ENCODE measurements at regions not wholly inside any gene's neighbourhood (a gene's known extent, or its start where the extent isn't known, plus 50 kb on each side); places are given as distances from the start of the nearest gene placed in this dataset.

GRCh38 chr1:104460880-104461279 lies 711.2 kb downstream of the AMY1C start:
- H3K4me3 ChIP-seq (ENCODE audit: low read depth, low read length) = no peak overlapping the region
- TF ChIP-seq CTCF (IDR thresholded peaks at IDR 0.05; ENCODE audit: insufficient read depth, low read length) = no peak
- no peak for DNase-seq (ENCODE audit: low read depth)

GRCh38 chr1:104463126-104463697 lies 713.5 kb downstream of the AMY1C start:
- no peak for DNase-seq (ENCODE audit: low read depth)
- H3K4me3 ChIP-seq (ENCODE audit: low read depth, low read length) = no peak overlapping the region
- TF ChIP-seq CTCF (IDR thresholded peaks at IDR 0.05; ENCODE audit: insufficient read depth, low read length) = no peak

- no peak for DNase-seq (ENCODE audit: low read depth)
- TF ChIP-seq CTCF (IDR thresholded peaks at IDR 0.05; ENCODE audit: insufficient read depth, low read length) = no peak
- no peak overlapping the region for H3K4me3 ChIP-seq (ENCODE audit: low read depth, low read length)
Measured at GRCh38 chr1:104466068-104466467, 716.4 kb downstream of the AMY1C start.

GRCh38 chr1:104467590-104467989 lies 717.9 kb downstream of the AMY1C start:
- no peak overlapping the region for H3K4me3 ChIP-seq (ENCODE audit: low read depth, low read length)
- DNase-seq (ENCODE audit: low read depth) = no peak
- no peak for TF ChIP-seq CTCF (IDR thresholded peaks at IDR 0.05; ENCODE audit: insufficient read depth, low read length)

GRCh38 chr1:104468282-104468681 lies 718.6 kb downstream of the AMY1C start:
- DNase-seq (ENCODE audit: low read depth) = no peak
- no peak overlapping the region for H3K4me3 ChIP-seq (ENCODE audit: low read depth, low read length)
- TF ChIP-seq CTCF (IDR thresholded peaks at IDR 0.05; ENCODE audit: insufficient read depth, low read length) = no peak

- no peak overlapping the region for H3K4me3 ChIP-seq (ENCODE audit: low read depth, low read length)
- DNase-seq (ENCODE audit: low read depth) = no peak
- TF ChIP-seq CTCF (IDR thresholded peaks at IDR 0.05; ENCODE audit: insufficient read depth, low read length) = no peak
Measured at GRCh38 chr1:104476126-104476525, 726.4 kb downstream of the AMY1C start.

Data from fibroblast of the aortic adventitia (primary cell).